NT2/D1 (cell line): ENCODE measurements at regions not wholly inside any gene's neighbourhood (a gene's known extent, or its start where the extent isn't known, plus 50 kb on each side); places are given as distances from the start of the nearest gene placed in this dataset.

Experiments used
- DNase-seq: peaks from one replicate; pipeline ENCODE4 v3.0.0-alpha.2; 2011; ENCODE audit warnings: low read depth, low spot score
- H3K27me3 ChIP-seq: 2 replicates; pipeline ENCODE4 v1.6.0; 2011; ENCODE audit warnings: mild to moderate bottlenecking; ENCODE audit not compliant: insufficient read length, insufficient read depth
- H3K36me3 ChIP-seq: 2 replicates; pipeline ENCODE4 v1.6.1; 2011; ENCODE audit warnings: mild to moderate bottlenecking, low read length, mixed read lengths; ENCODE audit not compliant: insufficient read depth, insufficient read length
- H3K4me1 ChIP-seq: 2 replicates; pipeline ENCODE4 v1.5.1; 2011; ENCODE audit not compliant: insufficient read depth, insufficient read length
- H3K4me3 ChIP-seq: 2 replicates; pipeline ENCODE4 v1.5.1; 2011; ENCODE audit warnings: low read depth; ENCODE audit not compliant: insufficient read length
- H3K9ac ChIP-seq: 2 replicates; pipeline ENCODE4 v1.6.0; 2011; ENCODE audit warnings: low read depth; ENCODE audit not compliant: insufficient read length
- H3K9me3 ChIP-seq: 2 replicates; pipeline ENCODE4 v1.5.1; 2011; ENCODE audit warnings: mild to moderate bottlenecking, low read length; ENCODE audit not compliant: insufficient read depth
- SUZ12 ChIP-seq: IDR thresholded peaks from 2 replicates; pipeline ENCODE4 v1.6.1; 2011; ENCODE audit not compliant: insufficient read length, insufficient read depth; ENCODE audit errors: extremely low read depth
- YY1 ChIP-seq: IDR thresholded peaks from 2 replicates; pipeline ENCODE4 v1.6.1; 2011; ENCODE audit not compliant: insufficient read length, insufficient read depth
- ZNF274 ChIP-seq: IDR thresholded peaks from 2 replicates; pipeline ENCODE4 v1.6.1; 2011; ENCODE audit warnings: mild to moderate bottlenecking, low read depth, low read length

DNA sequence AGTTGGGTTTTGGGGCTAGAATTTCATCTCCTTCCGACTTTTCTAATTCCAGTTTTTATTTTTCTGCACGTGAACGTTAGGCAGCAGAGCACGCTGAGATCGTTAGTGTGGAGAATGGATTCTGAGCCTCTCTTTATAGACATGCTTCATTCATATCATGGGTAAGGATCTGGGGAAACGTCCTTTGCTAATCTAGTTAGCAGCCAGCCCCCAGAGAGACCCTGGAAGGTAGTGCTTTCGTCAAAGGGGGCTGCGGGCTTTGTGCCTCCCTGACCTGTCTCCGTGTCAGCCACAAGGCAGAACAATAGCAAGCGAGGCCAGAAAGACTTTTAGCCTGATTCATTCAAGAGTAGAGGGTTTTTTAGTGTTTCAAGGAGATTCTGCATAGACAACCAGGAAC lies 196.3 kb upstream of the KLF6 start:
- Histone ChIP-seq H3K36me3 (no peaks in the 10 kb centered on the region), H3K4me3 (no peak overlapping the region), H3K9me3 (peaks cover 7% of the 10 kb centered on the region; the same call in 1 of the 2 replicates), H3K9ac (no peak overlapping the region), H3K4me1 (no peaks in the 10 kb centered on the region), H3K27me3 (no peaks in the 10 kb centered on the region)
- no peak for TF ChIP-seq YY1
- no peak for TF ChIP-seq SUZ12
- TF ChIP-seq ZNF274: no peak
- DNase-seq: no peak

DNA sequence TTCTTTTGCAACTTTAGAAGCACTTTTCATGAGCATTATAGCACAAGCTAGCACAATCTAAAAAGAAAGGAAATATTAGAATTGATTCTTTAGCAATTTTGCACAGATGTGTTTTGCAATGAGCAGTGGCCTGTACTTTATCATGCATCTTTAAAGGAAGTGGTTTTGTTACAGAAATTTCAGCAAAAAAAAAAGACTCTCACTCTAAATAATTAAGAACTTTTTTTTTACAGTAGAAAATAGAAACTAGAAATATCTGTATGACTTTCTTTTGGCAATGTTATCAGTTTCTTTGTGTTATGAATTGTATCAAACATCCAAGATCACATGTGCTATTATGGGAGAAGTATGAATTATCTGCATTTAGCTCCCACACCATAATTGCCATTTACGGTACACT lies 195.7 kb upstream of the KLF6 start:
- TF ChIP-seq YY1: no peak
- H3K27me3 ChIP-seq: no peaks in the 10 kb centered on the region
- H3K36me3 ChIP-seq: no peaks in the 10 kb centered on the region
- no peaks in the 10 kb centered on the region for H3K4me1 ChIP-seq
- no peak overlapping the region for H3K4me3 ChIP-seq
- peaks cover 12% of the 10 kb centered on the region; the same call in 1 of the 2 replicates for H3K9me3 ChIP-seq
- no peak overlapping the region for H3K9ac ChIP-seq
- DNase-seq: no peak

DNA sequence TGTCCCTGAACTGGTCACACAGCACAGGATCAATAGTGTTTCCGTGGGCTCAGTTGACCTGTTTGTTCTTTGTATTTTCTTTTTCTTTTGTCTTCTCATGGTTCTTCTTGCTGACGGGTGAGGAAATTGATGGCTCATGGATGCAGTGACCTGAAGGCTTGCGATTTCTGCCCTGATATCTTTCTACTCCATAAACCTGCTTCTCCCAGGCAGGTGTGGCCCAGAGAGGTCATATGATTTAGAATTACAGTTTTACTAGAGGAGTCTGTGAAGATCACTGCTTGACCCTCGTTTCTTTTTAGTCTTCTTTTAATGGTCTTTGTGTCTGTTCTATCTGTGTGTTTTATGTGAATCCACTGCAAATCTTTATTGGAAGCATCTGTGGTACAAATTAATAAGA lies 195.1 kb upstream of the KLF6 start:
- Histone ChIP-seq H3K4me3 (no peak overlapping the region), H3K27me3 (no peaks in the 10 kb centered on the region), H3K36me3 (no peaks in the 10 kb centered on the region), H3K4me1 (no peaks in the 10 kb centered on the region), H3K9me3 (peaks cover 17% of the 10 kb centered on the region; the same call in 1 of the 2 replicates), H3K9ac (no peak overlapping the region)
- TF ChIP-seq SUZ12: no peak
- no peak for TF ChIP-seq YY1
- DNase-seq: no peak

DNA sequence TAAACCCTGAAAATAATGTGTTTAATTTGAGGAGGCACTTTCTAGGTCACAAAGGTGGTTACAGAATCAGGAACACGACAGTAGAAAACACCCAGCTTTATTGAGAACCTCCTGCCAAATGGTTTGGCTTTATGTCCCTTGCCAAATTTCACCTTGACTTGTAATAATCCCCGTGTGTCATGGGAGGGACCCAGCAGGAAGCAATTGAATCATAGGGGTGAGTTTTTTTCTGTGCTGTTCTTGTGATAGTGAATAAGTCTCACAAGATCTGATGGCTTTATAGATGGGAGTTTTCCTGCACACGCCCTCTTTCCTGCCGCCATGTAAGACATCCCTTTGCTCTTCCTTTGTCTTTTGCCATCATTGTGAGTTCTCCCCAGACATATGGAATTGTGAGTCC lies 193.8 kb upstream of the KLF6 start:
- Histone ChIP-seq H3K4me1 (no peaks in the 10 kb centered on the region), H3K9ac (no peak overlapping the region), H3K9me3 (peaks cover 20% of the 10 kb centered on the region; the same call in 1 of the 2 replicates), H3K36me3 (no peaks in the 10 kb centered on the region), H3K27me3 (no peaks in the 10 kb centered on the region), H3K4me3 (no peak overlapping the region)
- TF ChIP-seq ZNF274 (no peak), SUZ12 (no peak), YY1 (no peak)
- no peak for DNase-seq

DNA sequence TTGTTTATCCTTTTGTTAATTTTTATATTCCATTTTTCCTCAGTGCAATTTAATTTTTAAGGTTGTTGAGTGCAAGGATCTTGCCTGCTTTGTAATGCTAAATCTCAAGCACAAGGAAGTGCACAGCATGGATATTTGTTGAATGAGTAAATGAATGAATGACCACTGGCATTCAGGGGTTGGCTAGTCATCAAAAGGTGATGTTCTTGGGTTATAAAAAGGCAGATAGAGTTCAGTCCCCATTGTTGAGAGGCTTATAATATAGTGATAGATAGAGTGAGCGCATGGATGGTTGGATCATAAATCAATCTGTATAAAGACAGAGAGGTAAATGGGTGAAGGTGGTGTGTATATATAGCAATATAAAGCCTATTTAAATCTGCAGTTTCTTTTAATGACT lies 193.2 kb upstream of the KLF6 start:
- H3K36me3 ChIP-seq: no peaks in the 10 kb centered on the region
- no peaks in the 10 kb centered on the region for H3K4me1 ChIP-seq
- TF ChIP-seq YY1: no peak
- no peak for TF ChIP-seq SUZ12
- no peak for TF ChIP-seq ZNF274
- DNase-seq: no peak
- peaks cover 16% of the 10 kb centered on the region; the same call in 1 of the 2 replicates for H3K9me3 ChIP-seq
- H3K9ac ChIP-seq: no peak overlapping the region
- H3K27me3 ChIP-seq: no peaks in the 10 kb centered on the region
- no peak overlapping the region for H3K4me3 ChIP-seq

DNA sequence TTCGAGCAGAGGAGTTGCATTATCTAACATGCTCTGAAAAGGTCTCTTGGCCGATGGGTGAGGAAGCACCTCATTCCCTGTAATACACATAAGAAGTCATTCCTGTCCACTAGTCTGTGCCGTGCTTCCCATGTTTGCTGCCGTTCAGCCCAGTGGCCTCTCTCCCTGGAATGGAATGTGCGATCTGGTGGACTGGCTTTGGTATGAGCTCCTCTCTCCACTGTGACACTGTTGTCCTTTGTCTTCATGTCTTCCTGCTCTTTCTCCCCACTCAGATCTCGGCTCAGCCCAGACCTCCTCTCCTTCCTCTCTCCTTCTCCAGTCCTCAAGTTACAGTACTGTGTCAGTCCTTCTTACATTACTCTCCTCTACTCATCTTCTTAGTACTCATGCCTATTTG lies 192.8 kb upstream of the KLF6 start:
- H3K36me3 ChIP-seq: no peaks in the 10 kb centered on the region
- 0 out of 2 replicates have a peak, but pooled peaks cover 13% of the 10 kb centered on the region for H3K9me3 ChIP-seq
- H3K4me3 ChIP-seq: no peak overlapping the region
- no peaks in the 10 kb centered on the region for H3K4me1 ChIP-seq
- no peak overlapping the region for H3K9ac ChIP-seq
- TF ChIP-seq SUZ12 (no peak), ZNF274 (no peak), YY1 (no peak)
- no peaks in the 10 kb centered on the region for H3K27me3 ChIP-seq
- no peak for DNase-seq

DNA sequence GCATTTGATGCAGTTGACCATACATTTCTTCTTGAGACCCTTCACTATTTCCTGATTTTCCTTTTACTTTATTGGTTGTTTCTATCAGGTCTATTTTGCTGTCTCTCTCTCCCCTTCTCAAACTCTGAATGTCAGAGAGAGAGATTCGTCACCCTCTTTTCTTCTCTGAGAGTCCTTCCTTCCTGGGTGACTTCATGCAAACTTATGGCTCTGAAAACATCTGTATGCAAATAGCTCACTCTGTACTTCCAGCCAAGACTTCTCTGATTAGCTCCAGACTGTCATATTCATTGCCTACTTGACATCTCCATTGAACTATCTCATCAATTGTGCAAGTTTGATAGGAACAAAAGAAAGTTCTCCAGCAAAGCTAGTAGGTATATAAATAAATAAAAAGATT lies 191.7 kb upstream of the KLF6 start:
- Histone ChIP-seq H3K36me3 (no peaks in the 10 kb centered on the region), H3K4me3 (no peak overlapping the region), H3K9ac (no peak overlapping the region), H3K9me3 (0 out of 2 replicates have a peak, but pooled peaks cover 13% of the 10 kb centered on the region), H3K27me3 (no peaks in the 10 kb centered on the region), H3K4me1 (no peaks in the 10 kb centered on the region)
- TF ChIP-seq SUZ12: no peak
- TF ChIP-seq ZNF274: no peak
- no peak for TF ChIP-seq YY1
- no peak for DNase-seq

DNA sequence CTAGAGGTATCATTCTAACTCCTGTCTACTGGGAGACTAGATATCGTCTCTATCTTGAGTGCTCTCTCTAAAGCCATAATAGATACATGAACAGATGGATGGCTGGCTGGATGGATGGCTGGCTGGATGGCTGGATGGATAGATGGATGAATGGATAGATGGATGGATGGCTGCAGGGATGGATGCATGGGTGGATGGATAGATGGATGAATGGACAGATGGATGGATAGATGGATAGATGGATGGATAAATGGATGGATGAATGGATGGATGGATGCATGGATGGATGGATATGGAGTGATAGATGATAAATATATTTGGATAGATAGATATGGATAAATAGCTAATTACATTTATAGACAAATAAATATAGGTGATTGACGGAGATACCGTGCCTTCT lies 191.2 kb upstream of the KLF6 start:
- DNase-seq: no peak
- TF ChIP-seq ZNF274 (no peak), YY1 (no peak), SUZ12 (no peak)
- Histone ChIP-seq H3K4me3 (no peak overlapping the region), H3K4me1 (no peaks in the 10 kb centered on the region), H3K9me3 (0 out of 2 replicates have a peak, but pooled peaks cover 13% of the 10 kb centered on the region), H3K27me3 (no peaks in the 10 kb centered on the region), H3K9ac (no peak overlapping the region), H3K36me3 (no peaks in the 10 kb centered on the region)
